MM.1S (cell line): ENCODE measurements at regions not wholly inside any gene's neighbourhood (a gene's known extent, or its start where the extent isn't known, plus 50 kb on each side); places are given as distances from the start of the nearest gene placed in this dataset.

Experiments used
- DNase-seq: peaks from one replicate; pipeline ENCODE4 v3.0.0-alpha.2; 2015
- H2AFZ ChIP-seq: fragments of 300-600 bp; sonication (generic); 2 replicates; pipeline ENCODE4 v1.6.0; 2016; ENCODE audit warnings: antibody characterized with exemption, low read length
- H3F3A ChIP-seq: fragments of 300-600 bp; sonication (generic); 2 replicates; pipeline ENCODE4 v1.6.1; 2016; ENCODE audit warnings: mild to moderate bottlenecking, antibody characterized with exemption, low read length, moderate library complexity, mixed read lengths; ENCODE audit not compliant: insufficient read depth
- H3K27ac ChIP-seq: fragments of 300-600 bp; sonication (generic); 2 replicates; pipeline ENCODE4 v1.5.1; 2016; ENCODE audit warnings: mild to moderate bottlenecking, low read length
- H3K27me3 ChIP-seq: fragments of 300-600 bp; sonication (generic); replicated peaks from 2 replicates; pipeline ENCODE4 v1.6.0; 2016; ENCODE audit warnings: low read length; ENCODE audit not compliant: insufficient read depth
- H3K36me3 ChIP-seq: fragments of 300-600 bp; sonication (generic); replicated peaks from 2 replicates; pipeline ENCODE4 v1.6.1; 2016; ENCODE audit warnings: mild to moderate bottlenecking, low read length, mixed read lengths; ENCODE audit not compliant: insufficient read depth
- H3K4me1 ChIP-seq: fragments of 300-600 bp; sonication (generic); 2 replicates; pipeline ENCODE4 v1.6.1; 2016; ENCODE audit warnings: low read length, mixed read lengths
- H3K4me2 ChIP-seq: fragments of 300-600 bp; sonication (generic); 2 replicates; pipeline ENCODE4 v1.6.0; 2016; ENCODE audit warnings: low read depth, low read length
- H3K4me3 ChIP-seq: fragments of 300-600 bp; sonication (generic); 2 replicates; pipeline ENCODE4 v1.5.1; 2016; ENCODE audit warnings: low read length, mixed read lengths
- H3K79me2 ChIP-seq: fragments of 300-600 bp; sonication (generic); 2 replicates; pipeline ENCODE4 v1.6.1; 2016; ENCODE audit warnings: mixed run types, low read length, mixed read lengths
- H3K9ac ChIP-seq: fragments of 300-600 bp; sonication (generic); 2 replicates; pipeline ENCODE4 v1.6.1; 2016; ENCODE audit warnings: low read length, mixed read lengths
- H3K9me2 ChIP-seq: fragments of 300-600 bp; sonication (generic); replicated peaks from 2 replicates; pipeline ENCODE4 v1.6.1; 2016; ENCODE audit warnings: mild to moderate bottlenecking, low read length, mixed read lengths; ENCODE audit not compliant: insufficient read depth
- H3K9me3 ChIP-seq: fragments of 300-600 bp; sonication (generic); replicated peaks from 2 replicates; pipeline ENCODE4 v1.6.1; 2016; ENCODE audit warnings: mild to moderate bottlenecking, low read length, mixed read lengths; ENCODE audit not compliant: insufficient read depth
- H4K20me1 ChIP-seq: fragments of 300-600 bp; sonication (generic); 2 replicates; pipeline ENCODE4 v1.6.1; 2016; ENCODE audit warnings: mild to moderate bottlenecking, low read length, moderate library complexity, mixed read lengths; ENCODE audit not compliant: insufficient read depth
- CTCF ChIP-seq: fragments of 300-600 bp; sonication (generic); IDR thresholded peaks from 2 replicates; pipeline ENCODE4 v1.5.1; 2016; ENCODE audit warnings: antibody characterized with exemption, low read length, mixed read lengths
- EZH2 ChIP-seq: fragments of 300-600 bp; sonication (generic); optimal IDR thresholded peaks from 2 replicates; pipeline ENCODE3; 2017; ENCODE audit warnings: low read depth, mild to moderate bottlenecking, antibody characterized with exemption, low read length, mixed read lengths
- EZH2phosphoT487 ChIP-seq: fragments of 300-600 bp; sonication (generic); IDR thresholded peaks from 2 replicates; pipeline ENCODE4 v1.6.1; 2018; ENCODE audit warnings: antibody characterized with exemption, low read length

GRCh38 chr13:107580741-107581412 is 634.5 kb downstream of the LIG4 start:
- no peaks in the 10 kb centered on the region for H3K27me3 ChIP-seq

DNA sequence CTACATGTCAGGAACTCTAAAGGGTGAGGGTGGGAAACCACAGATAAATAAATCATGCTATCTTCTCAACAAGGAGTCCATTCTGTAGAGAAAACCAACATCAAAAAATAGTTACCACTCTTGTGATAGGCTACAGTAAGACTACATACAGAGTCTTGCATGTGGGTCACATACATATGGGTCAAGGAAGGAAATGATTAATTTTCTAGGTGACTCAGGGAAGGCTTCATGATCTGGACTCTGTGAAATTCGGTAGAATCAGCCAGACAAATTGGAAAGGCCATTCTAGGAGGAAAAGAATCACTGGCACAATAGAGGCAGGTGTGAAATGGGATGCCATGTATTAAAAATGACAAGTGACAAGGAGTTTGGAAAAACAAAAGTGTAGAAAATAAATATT is 638.9 kb downstream of the LIG4 start:
- Histone ChIP-seq H3K36me3 (no peaks in the 10 kb centered on the region), H3K4me2 (no peak overlapping the region), H3K27ac (no peak overlapping the region), H4K20me1 (no peaks in the 10 kb centered on the region), H3K4me3 (no peak overlapping the region), H3K79me2 (no peaks in the 10 kb centered on the region), H3K4me1 (no peaks in the 10 kb centered on the region), H2AFZ (no peak overlapping the region), H3K9me3 (no peaks in the 10 kb centered on the region), H3F3A (no peaks in the 10 kb centered on the region), H3K27me3 (no peaks in the 10 kb centered on the region), H3K9me2 (no peaks in the 10 kb centered on the region), H3K9ac (no peak overlapping the region)
- no peak for DNase-seq
- TF ChIP-seq EZH2phosphoT487 = no peak
- no peak for TF ChIP-seq EZH2
- no peak for TF ChIP-seq CTCF

More at GRCh38 chr13:107580741-107581412, 634.5 kb downstream of the LIG4 start:
- DNase-seq = no peak
- no peaks in the 10 kb centered on the region for H3F3A ChIP-seq
- no peak overlapping the region for H3K9ac ChIP-seq
- TF ChIP-seq CTCF (no peak), EZH2 (no peak), EZH2phosphoT487 (no peak)
- H3K4me3 ChIP-seq = no peak overlapping the region
- no peaks in the 10 kb centered on the region for H3K9me2 ChIP-seq
- no peak overlapping the region for H2AFZ ChIP-seq
- H3K4me2 ChIP-seq = no peak overlapping the region
- no peaks in the 10 kb centered on the region for H3K9me3 ChIP-seq
- no peaks in the 10 kb centered on the region for H3K36me3 ChIP-seq
- no peak overlapping the region for H3K27ac ChIP-seq
- no peaks in the 10 kb centered on the region for H4K20me1 ChIP-seq
- H3K79me2 ChIP-seq = no peaks in the 10 kb centered on the region
- H3K4me1 ChIP-seq = no peaks in the 10 kb centered on the region

GRCh38 chr13:107574517-107575210 is 640.7 kb downstream of the LIG4 start:
- no peak overlapping the region for H3K9ac ChIP-seq
- TF ChIP-seq EZH2 = no peak
- TF ChIP-seq EZH2phosphoT487 = no peak
- no peak for TF ChIP-seq CTCF
- H3K9me3 ChIP-seq = no peaks in the 10 kb centered on the region
- no peaks in the 10 kb centered on the region for H3K4me1 ChIP-seq
- no peaks in the 10 kb centered on the region for H3K9me2 ChIP-seq
- H3F3A ChIP-seq = no peaks in the 10 kb centered on the region
- H3K79me2 ChIP-seq = no peaks in the 10 kb centered on the region
- H2AFZ ChIP-seq = no peak overlapping the region
- no peaks in the 10 kb centered on the region for H3K36me3 ChIP-seq
- no peaks in the 10 kb centered on the region for H3K27me3 ChIP-seq
- no peak for DNase-seq
- no peak overlapping the region for H3K4me3 ChIP-seq
- H3K4me2 ChIP-seq = no peak overlapping the region
- H4K20me1 ChIP-seq = no peaks in the 10 kb centered on the region
- H3K27ac ChIP-seq = no peak overlapping the region
